Smooth muscle cell (in vitro differentiated cells): ENCODE measurements at regions not wholly inside any gene's neighbourhood (a gene's known extent, or its start where the extent isn't known, plus 50 kb on each side); places are given as distances from the start of the nearest gene placed in this dataset.

ENCODE experiments used
- DNase-seq: peaks from one replicate; lab custom pipeline; 2025; ENCODE audit not compliant: unreplicated experiment; lab: John Stamatoyannopoulos, UW
- H2AFZ ChIP-seq: fragments of 200-600 bp; sonication (generic); 2 replicates; pipeline ENCODE4 v1.6.0; 2016; ENCODE audit warnings: antibody characterized with exemption, low read depth, mild to moderate bottlenecking
- H3F3A ChIP-seq: fragments of 200-600 bp; sonication (generic); 2 replicates; pipeline ENCODE4 v1.6.0; 2017; ENCODE audit warnings: antibody characterized with exemption, low read depth
- H3K27ac ChIP-seq: fragments of 200-600 bp; sonication (generic); 2 replicates; pipeline ENCODE4 v1.5.1; 2016; ENCODE audit warnings: low read depth, mild to moderate bottlenecking
- H3K27me3 ChIP-seq: fragments of 200-600 bp; sonication (generic); 2 replicates; pipeline ENCODE4 v1.6.1; 2016; ENCODE audit warnings: low read depth, mild to moderate bottlenecking
- H3K36me3 ChIP-seq: fragments of 200-600 bp; sonication (generic); 2 replicates; pipeline ENCODE4 v1.5.1; 2016; ENCODE audit warnings: low read depth
- H3K4me1 ChIP-seq: fragments of 200-600 bp; sonication (generic); 2 replicates; pipeline ENCODE4 v1.5.1; 2016; ENCODE audit warnings: low read depth
- H3K4me2 ChIP-seq: fragments of 200-600 bp; sonication (generic); 2 replicates; pipeline ENCODE4 v1.6.0; 2016; ENCODE audit warnings: mild to moderate bottlenecking
- H3K4me3 ChIP-seq: fragments of 200-600 bp; sonication (generic); 2 replicates; pipeline ENCODE4 v1.5.1; 2016; ENCODE audit warnings: mild to moderate bottlenecking
- H3K79me2 ChIP-seq: fragments of 200-600 bp; sonication (generic); 2 replicates; pipeline ENCODE4 v1.6.0; 2016; ENCODE audit warnings: low read depth, mild to moderate bottlenecking
- H3K9ac ChIP-seq: fragments of 200-600 bp; sonication (generic); 2 replicates; pipeline ENCODE4 v1.6.0; 2016; ENCODE audit warnings: low read depth
- H3K9me3 ChIP-seq: fragments of 200-600 bp; sonication (generic); replicated peaks from 2 replicates; pipeline ENCODE4 v1.5.1; 2016; ENCODE audit warnings: low read depth
- H4K20me1 ChIP-seq: fragments of 200-600 bp; sonication (generic); 2 replicates; pipeline ENCODE4 v1.6.0; 2016; ENCODE audit warnings: low read depth
- CTCF ChIP-seq: fragments of 200-600 bp; sonication (generic); IDR thresholded peaks from 2 replicates; pipeline ENCODE4 v1.5.1; 2017; ENCODE audit warnings: borderline replicate concordance, mild to moderate bottlenecking, antibody characterized with exemption; ENCODE audit not compliant: insufficient read depth, poor library complexity, severe bottlenecking
- WGBS: methylation state at CpG from one replicate; pipeline ENCODE4 v1.1.7; 2016; ENCODE audit warnings: low lambda C conversion rate; 5-methylcytosine and 5-hydroxymethylcytosine counted together

- Histone ChIP-seq H3K9me3 (no peaks in the 10 kb centered on the region), H3K36me3 (no peaks in the 10 kb centered on the region), H3F3A (no peaks in the 10 kb centered on the region), H3K4me3 (no peak overlapping the region), H3K27me3 (no peaks in the 10 kb centered on the region), H3K4me1 (no peaks in the 10 kb centered on the region), H2AFZ (no peak overlapping the region), H3K27ac (no peak overlapping the region), H3K79me2 (no peaks in the 10 kb centered on the region), H3K4me2 (no peak overlapping the region), H3K9ac (no peak overlapping the region), H4K20me1 (no peaks in the 10 kb centered on the region)
- no peak for TF ChIP-seq CTCF
- DNase-seq, result no peak
- WGBS, result 85% methylated on average over 4 of the region's 4 CpGs
Measured at GRCh38 chr16:62755938-62756337, 719.7 kb upstream of the CDH8 start.

- Histone ChIP-seq H3K79me2 (no peaks in the 10 kb centered on the region), H3K9ac (no peak overlapping the region), H3K9me3 (no peaks in the 10 kb centered on the region), H3K4me2 (no peak overlapping the region), H3F3A (no peaks in the 10 kb centered on the region), H3K36me3 (no peaks in the 10 kb centered on the region), H4K20me1 (no peaks in the 10 kb centered on the region), H3K4me3 (no peak overlapping the region), H3K27me3 (no peaks in the 10 kb centered on the region), H2AFZ (no peak overlapping the region), H3K4me1 (no peaks in the 10 kb centered on the region), H3K27ac (no peak overlapping the region)
- DNase-seq, result no peak
- 91% methylated on average over 3 of the region's 3 CpGs for WGBS
- TF ChIP-seq CTCF, result no peak
Measured at GRCh38 chr16:62752854-62753253, 716.6 kb upstream of the CDH8 start.

- no peak for DNase-seq
- no peaks in the 10 kb centered on the region for H3K4me1 ChIP-seq
- H3K9me3 ChIP-seq, result no peaks in the 10 kb centered on the region
- H3K27me3 ChIP-seq, result no peaks in the 10 kb centered on the region
- H3K36me3 ChIP-seq, result no peaks in the 10 kb centered on the region
- no peak overlapping the region for H3K9ac ChIP-seq
- no peaks in the 10 kb centered on the region for H3F3A ChIP-seq
- no peak overlapping the region for H3K4me2 ChIP-seq
- H3K4me3 ChIP-seq, result no peak overlapping the region
- whole genome bisulfite sequencing, result 73% methylated on average over 1 of the region's 1 CpG
- no peak overlapping the region for H3K27ac ChIP-seq
- H2AFZ ChIP-seq, result no peak overlapping the region
- no peaks in the 10 kb centered on the region for H3K79me2 ChIP-seq
- no peaks in the 10 kb centered on the region for H4K20me1 ChIP-seq
- no peak for TF ChIP-seq CTCF
Measured at GRCh38 chr16:62751218-62751617, 715.0 kb upstream of the CDH8 start.

GRCh38 chr16:62741692-62742091 is 705.5 kb upstream of the CDH8 start:
- Histone ChIP-seq H4K20me1 (no peaks in the 10 kb centered on the region), H2AFZ (no peak overlapping the region), H3K9me3 (no peaks in the 10 kb centered on the region), H3K4me3 (no peak overlapping the region), H3K4me1 (no peaks in the 10 kb centered on the region), H3K27me3 (no peaks in the 10 kb centered on the region), H3K79me2 (no peaks in the 10 kb centered on the region), H3K36me3 (no peaks in the 10 kb centered on the region), H3K9ac (no peak overlapping the region), H3F3A (no peaks in the 10 kb centered on the region), H3K27ac (no peak overlapping the region), H3K4me2 (no peak overlapping the region)
- 58% methylated on average over 3 of the region's 3 CpGs for WGBS
- DNase-seq, result no peak
- no peak for TF ChIP-seq CTCF
